ENCODE measurements at regions not wholly inside any gene's neighbourhood (a gene's known extent, or its start where the extent isn't known, plus 50 kb on each side); places are given as distances from the start of the nearest gene placed in this dataset.
"Not testable (repeated sequence)": the region's sequence is repeated elsewhere in the genome, so short reads cannot be mapped to it uniquely, and the experiment has no call there.

DNA sequence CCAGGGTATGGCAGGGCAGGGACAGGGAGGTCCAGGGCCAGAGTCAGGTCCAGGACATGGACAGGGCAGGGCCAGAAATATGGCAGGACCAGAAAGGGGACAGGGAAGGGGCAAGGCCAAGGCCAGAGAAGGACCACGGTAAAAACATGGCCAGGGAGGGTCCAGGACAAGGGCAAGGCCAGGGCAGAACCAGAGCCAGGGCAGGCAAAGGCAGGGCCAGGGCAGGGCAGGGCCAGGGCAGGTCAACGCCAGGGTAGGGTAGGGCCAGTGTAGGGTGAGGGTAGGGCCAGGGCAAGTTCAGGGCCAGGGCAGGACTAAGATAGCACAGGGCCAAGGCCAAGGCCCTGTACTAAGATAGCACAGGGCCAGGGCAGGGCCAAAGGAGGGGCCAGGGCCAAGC lies 408.3 kb downstream of the ZNF33B start:
- TF ChIP-seq, protein P1, sequence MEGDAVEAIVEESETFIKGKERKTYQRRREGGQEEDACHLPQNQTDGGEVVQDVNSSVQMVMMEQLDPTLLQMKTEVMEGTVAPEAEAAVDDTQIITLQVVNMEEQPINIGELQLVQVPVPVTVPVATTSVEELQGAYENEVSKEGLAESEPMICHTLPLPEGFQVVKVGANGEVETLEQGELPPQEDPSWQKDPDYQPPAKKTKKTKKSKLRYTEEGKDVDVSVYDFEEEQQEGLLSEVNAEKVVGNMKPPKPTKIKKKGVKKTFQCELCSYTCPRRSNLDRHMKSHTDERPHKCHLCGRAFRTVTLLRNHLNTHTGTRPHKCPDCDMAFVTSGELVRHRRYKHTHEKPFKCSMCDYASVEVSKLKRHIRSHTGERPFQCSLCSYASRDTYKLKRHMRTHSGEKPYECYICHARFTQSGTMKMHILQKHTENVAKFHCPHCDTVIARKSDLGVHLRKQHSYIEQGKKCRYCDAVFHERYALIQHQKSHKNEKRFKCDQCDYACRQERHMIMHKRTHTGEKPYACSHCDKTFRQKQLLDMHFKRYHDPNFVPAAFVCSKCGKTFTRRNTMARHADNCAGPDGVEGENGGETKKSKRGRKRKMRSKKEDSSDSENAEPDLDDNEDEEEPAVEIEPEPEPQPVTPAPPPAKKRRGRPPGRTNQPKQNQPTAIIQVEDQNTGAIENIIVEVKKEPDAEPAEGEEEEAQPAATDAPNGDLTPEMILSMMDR (IDR thresholded peaks at IDR 0.05): not testable (repeated sequence)
- TF ChIP-seq POLR2A (IDR thresholded peaks at IDR 0.05): not testable (repeated sequence)
